SK-N-SH (cell line): ENCODE measurements at regions not wholly inside any gene's neighbourhood (a gene's known extent, or its start where the extent isn't known, plus 50 kb on each side); places are given as distances from the start of the nearest gene placed in this dataset.

Source experiments
- CTCF ChIA-PET: fragments of 300-600, 350-600 bp; formaldehyde crosslinking; extraction: SDS; loops from one replicate; lab custom pipeline; 2021; lab: Yijun Ruan, JAX
- POLR2A ChIA-PET: fragments of 350-600 bp; sonication (Branson Sonifier 250); formaldehyde crosslinking; extraction: SDS; loops from one replicate; lab custom pipeline; 2020; ENCODE audit warnings: antibody characterized with exemption, inconsistent platforms; lab: Yijun Ruan, JAX
- DNase-seq: peaks from one replicate; pipeline ENCODE4 v3.0.0; 2012
- H2AFZ ChIP-seq: fragments of 200-600 bp; sonication (generic); 2 replicates; pipeline ENCODE4 v1.8.1; 2016; ENCODE audit warnings: antibody characterized with exemption, mild to moderate bottlenecking, low read depth
- H3F3A ChIP-seq: fragments of 200-600 bp; sonication (generic); replicated peaks from 2 replicates; pipeline ENCODE3; 2016; ENCODE audit warnings: antibody characterized with exemption, mild to moderate bottlenecking; ENCODE audit not compliant: insufficient read depth
- H3K27ac ChIP-seq, 2 experiments: fragments of 200-500 bp in 1 of 2; fragments of 200-600 bp in 1 of 2; sonication (Bioruptor generic) in 1 of 2; sonication (generic), shearing (Covaris generic) in 1 of 2; 2 replicates each; pipeline versions ENCODE4 v1.5.1 to v1.6.1; 2014 to 2016; ENCODE audit warnings: low read depth in 2 of 2, inconsistent platforms in 1 of 2, low read length in 1 of 2, mild to moderate bottlenecking in 1 of 2, mixed read lengths in 1 of 2
- H3K27me3 ChIP-seq: fragments of 200-600 bp; sonication (generic), shearing (Covaris generic); 2 replicates; pipeline ENCODE4 v1.6.1; 2016; ENCODE audit warnings: mixed run types; ENCODE audit not compliant: insufficient read depth
- H3K36me3 ChIP-seq, 2 experiments: fragments of 200-500 bp in 1 of 2; fragments of 200-600 bp in 1 of 2; sonication (Bioruptor generic) in 1 of 2; sonication (generic) in 1 of 2; replicated peaks in 1 of 2; 2 replicates each; pipeline versions ENCODE3 to v1.5.1; 2014 to 2016; ENCODE audit warnings: low read length in 1 of 2, mild to moderate bottlenecking in 1 of 2; ENCODE audit not compliant: insufficient read depth in 2 of 2, control insufficient read depth in 1 of 2
- H3K4me1 ChIP-seq, 2 experiments: fragments of 200-500 bp in 1 of 2; fragments of 200-600 bp in 1 of 2; sonication (Bioruptor generic) in 1 of 2; sonication (generic), shearing (Covaris generic) in 1 of 2; 2 replicates each; pipeline versions ENCODE4 v1.5.1 to v1.6.1; 2014 to 2016; ENCODE audit warnings: low read depth in 1 of 2, low read length in 1 of 2, mixed run types in 1 of 2; ENCODE audit not compliant: insufficient read depth in 2 of 2, control insufficient read depth in 1 of 2
- H3K4me2 ChIP-seq: fragments of 200-600 bp; sonication (generic), shearing (Covaris generic); 2 replicates; pipeline ENCODE4 v1.6.1; 2017; ENCODE audit warnings: mixed run types
- H3K4me3 ChIP-seq, 2 experiments: fragments of 200-500 bp in 1 of 2; fragments of 200-600 bp in 1 of 2; sonication (Bioruptor generic) in 1 of 2; sonication (generic), shearing (Covaris generic) in 1 of 2; 2 replicates each; pipeline versions ENCODE4 v1.5.1 to v1.8.1; 2014 to 2016; ENCODE audit warnings: low read depth in 2 of 2, inconsistent platforms in 1 of 2, low read length in 1 of 2, mild to moderate bottlenecking in 1 of 2, mixed read lengths in 1 of 2, moderate library complexity in 1 of 2
- H3K79me2 ChIP-seq: fragments of 200-600 bp; sonication (generic); 2 replicates; pipeline ENCODE4 v1.8.1; 2017; ENCODE audit warnings: mild to moderate bottlenecking; ENCODE audit not compliant: insufficient read depth
- H3K9ac ChIP-seq: fragments of 200-600 bp; sonication (generic); 2 replicates; pipeline ENCODE4 v1.6.1; 2017; ENCODE audit warnings: mixed run types
- H3K9me2 ChIP-seq: fragments of 200-600 bp; sonication (generic); 2 replicates; pipeline ENCODE4 v1.6.1; 2017; ENCODE audit warnings: mixed run types
- H3K9me3 ChIP-seq: fragments of 200-600 bp; sonication (generic); 2 replicates; pipeline ENCODE4 v1.6.1; 2017; ENCODE audit warnings: mixed run types, mild to moderate bottlenecking, moderate library complexity
- H4K20me1 ChIP-seq: fragments of 200-600 bp; sonication (generic); 2 replicates; pipeline ENCODE4 v1.6.1; 2017; ENCODE audit warnings: mild to moderate bottlenecking, mixed run types; ENCODE audit not compliant: insufficient read depth
- CTCF ChIP-seq: fragments of 200-600 bp; sonication (generic); IDR thresholded peaks from 2 replicates; pipeline ENCODE4 v1.6.1; 2017; ENCODE audit warnings: antibody characterized with exemption, mild to moderate bottlenecking, moderate library complexity
- ELF1 ChIP-seq: IDR thresholded peaks from 2 replicates; pipeline ENCODE4 v1.4.0; 2012
- FOXJ3 ChIP-seq: sonication (generic); formaldehyde crosslinking; IDR thresholded peaks from 2 replicates; pipeline ENCODE4 v1.5.1; 2020; ENCODE audit warnings: mild to moderate bottlenecking, missing genetic modification reagents
- IRF3 ChIP-seq: fragments of 150-350 bp; IDR thresholded peaks from 2 replicates; pipeline ENCODE4 v1.6.1; 2016; ENCODE audit warnings: mild to moderate bottlenecking, low read depth, low read length
- JUND ChIP-seq: IDR thresholded peaks from 2 replicates; pipeline ENCODE4 v1.4.0; 2012
- PBX3 ChIP-seq: IDR thresholded peaks from 2 replicates; pipeline ENCODE4; 2012
- POLR2AphosphoS5 ChIP-seq: IDR thresholded peaks from 2 replicates; pipeline ENCODE4 v1.6.1; 2012; ENCODE audit warnings: low read depth, low read length
- RAD21 ChIP-seq: IDR thresholded peaks from 2 replicates; pipeline ENCODE4 v1.6.1; 2012; ENCODE audit warnings: mild to moderate bottlenecking, low read length
- RCOR1 ChIP-seq: fragments of 150-350 bp; IDR thresholded peaks from 2 replicates; pipeline ENCODE4 v1.6.1; 2017; ENCODE audit warnings: antibody characterized with exemption, low read length
- RXRA ChIP-seq: IDR thresholded peaks from 2 replicates; pipeline ENCODE4 v1.4.0; 2012; ENCODE audit warnings: low read depth, mild to moderate bottlenecking, borderline replicate concordance
- TCF12 ChIP-seq: IDR thresholded peaks from 2 replicates; pipeline ENCODE4 v1.4.0; 2012
- TEAD4 ChIP-seq: IDR thresholded peaks from 2 replicates; pipeline ENCODE4 v1.4.0; 2012; ENCODE audit warnings: mild to moderate bottlenecking, borderline replicate concordance; ENCODE audit not compliant: insufficient read depth
- USF1 ChIP-seq: IDR thresholded peaks from 2 replicates; pipeline ENCODE4 v1.4.0; 2012; ENCODE audit warnings: low read depth, borderline replicate concordance
- WGBS: methylation state at CpG from one replicate; pipeline ENCODE4 v1.1.6; 2017; ENCODE audit warnings: low lambda C conversion rate; 5-methylcytosine and 5-hydroxymethylcytosine counted together

- Histone ChIP-seq H3K79me2 (no peaks in the 10 kb centered on the region), H3K4me2 (no peak overlapping the region), H3K27me3 (no peaks in the 10 kb centered on the region; the same call in 1 of the 2 replicates), H4K20me1 (no peaks in the 10 kb centered on the region), H3K9me3 (no peaks in the 10 kb centered on the region), H3K4me1 (no peaks in the 10 kb centered on the region), H2AFZ (no peak overlapping the region), H3K27ac (no peak overlapping the region), H3K4me3 (no peak overlapping the region), H3F3A (no peaks in the 10 kb centered on the region), H3K9me2 (no peaks in the 10 kb centered on the region), H3K36me3 (no peaks in the 10 kb centered on the region), H3K9ac (no peak overlapping the region)
- ChIA-PET CTCF (no interaction called here), POLR2A (no interaction called here)
- WGBS, result 3% methylated on average over 1 of the region's 1 CpG
- TF ChIP-seq TCF12, result no peak
- no peak for TF ChIP-seq USF1
- no peak for TF ChIP-seq ELF1
- no peak for TF ChIP-seq JUND
- no peak for TF ChIP-seq IRF3
- no peak for TF ChIP-seq RAD21
- no peak for TF ChIP-seq POLR2AphosphoS5
- TF ChIP-seq CTCF, result no peak
- TF ChIP-seq RXRA, result no peak
- no peak for TF ChIP-seq PBX3
- no peak for TF ChIP-seq RCOR1
- TF ChIP-seq TEAD4, result no peak
- no peak for DNase-seq
Observed at GRCh38 chr5:84831701-84832100, 447.0 kb upstream of the EDIL3 start.

- H3K4me3 ChIP-seq, result no peak overlapping the region
- H3K9me3 ChIP-seq, result no peaks in the 10 kb centered on the region
- ChIA-PET CTCF (interaction anchor here (1.1 kb wide), 1 partner anchor 11 kb away, joined by 3 read pairs; no protein-coding TSS in a partner anchor), POLR2A (no interaction called here)
- H3K9me2 ChIP-seq, result no peaks in the 10 kb centered on the region
- H3K9ac ChIP-seq, result no peak overlapping the region
- H3K79me2 ChIP-seq, result no peaks in the 10 kb centered on the region
- H3K27ac ChIP-seq, result no peak overlapping the region
- DNase-seq, result no peak
- 10% methylated on average over 6 of the region's 28 CpGs for WGBS
- H3F3A ChIP-seq, result no peaks in the 10 kb centered on the region
- H2AFZ ChIP-seq, result no peak overlapping the region
- no peaks in the 10 kb centered on the region for H4K20me1 ChIP-seq
- H3K4me1 ChIP-seq, result no peaks in the 10 kb centered on the region
- H3K27me3 ChIP-seq, result no peaks in the 10 kb centered on the region; the same call in 1 of the 2 replicates
- TF ChIP-seq TCF12 (no peak), FOXJ3 (CRISPR knock-in tag) (no peak)
- no peaks in the 10 kb centered on the region for H3K36me3 ChIP-seq
- no peak overlapping the region for H3K4me2 ChIP-seq
Observed at GRCh38 chr5:84830265-84830664, 445.6 kb upstream of the EDIL3 start.
